ENCODE measurements at regions not wholly inside any gene's neighbourhood (a gene's known extent, or its start where the extent isn't known, plus 50 kb on each side); places are given as distances from the start of the nearest gene placed in this dataset.

- no peak for DNase-seq (ENCODE audit: extremely low read depth, low read depth)
- no peak overlapping the region for H3K4me3 ChIP-seq (replicated peaks; ENCODE audit: low read depth, low read length)
- TF ChIP-seq CTCF (IDR thresholded peaks at IDR 0.05; ENCODE audit: low read depth, low read length, missing control alignments): no peak
Measured at GRCh38 chr10:21243748-21244257, 281.7 kb downstream of the SKIDA1 start.

GRCh38 chr10:21242915-21243314 is 282.6 kb downstream of the SKIDA1 start:
- no peak for TF ChIP-seq CTCF (IDR thresholded peaks at IDR 0.05; ENCODE audit: low read depth, low read length, missing control alignments)
- DNase-seq (ENCODE audit: extremely low read depth, low read depth): no peak
- no peak overlapping the region for H3K4me3 ChIP-seq (replicated peaks; ENCODE audit: low read depth, low read length)

- no peak for DNase-seq (ENCODE audit: extremely low read depth, low read depth)
- no peak overlapping the region for H3K4me3 ChIP-seq (replicated peaks; ENCODE audit: low read depth, low read length)
- no peak for TF ChIP-seq CTCF (IDR thresholded peaks at IDR 0.05; ENCODE audit: low read depth, low read length, missing control alignments)
Measured at GRCh38 chr10:21238717-21239116, 286.8 kb downstream of the SKIDA1 start.

GRCh38 chr10:21238044-21238443 is 287.4 kb downstream of the SKIDA1 start:
- no peak overlapping the region for H3K4me3 ChIP-seq (replicated peaks; ENCODE audit: low read depth, low read length)
- no peak for DNase-seq (ENCODE audit: extremely low read depth, low read depth)
- no peak for TF ChIP-seq CTCF (IDR thresholded peaks at IDR 0.05; ENCODE audit: low read depth, low read length, missing control alignments)

GRCh38 chr10:21234761-21235160 is 290.7 kb downstream of the SKIDA1 start:
- H3K4me3 ChIP-seq (replicated peaks; ENCODE audit: low read depth, low read length): no peak overlapping the region
- DNase-seq (ENCODE audit: extremely low read depth, low read depth): no peak
- no peak for TF ChIP-seq CTCF (IDR thresholded peaks at IDR 0.05; ENCODE audit: low read depth, low read length, missing control alignments)

GRCh38 chr10:21230219-21230618 is 295.3 kb downstream of the SKIDA1 start:
- no peak for DNase-seq (ENCODE audit: extremely low read depth, low read depth)
- TF ChIP-seq CTCF (IDR thresholded peaks at IDR 0.05; ENCODE audit: low read depth, low read length, missing control alignments): no peak
- H3K4me3 ChIP-seq (replicated peaks; ENCODE audit: low read depth, low read length): no peak overlapping the region

GRCh38 chr10:21217748-21218367 is 307.6 kb downstream of the SKIDA1 start:
- no peak for DNase-seq (ENCODE audit: extremely low read depth, low read depth)
- no peak overlapping the region for H3K4me3 ChIP-seq (replicated peaks; ENCODE audit: low read depth, low read length)
- TF ChIP-seq CTCF (IDR thresholded peaks at IDR 0.05; ENCODE audit: low read depth, low read length, missing control alignments): no peak

Data from HFF-Myc (cell line).